HL-60 (cell line): ENCODE measurements at regions not wholly inside any gene's neighbourhood (a gene's known extent, or its start where the extent isn't known, plus 50 kb on each side); places are given as distances from the start of the nearest gene placed in this dataset.

Experiments used
- CTCF ChIP-seq: IDR thresholded peaks from one replicate; pipeline ENCODE4 v1.5.1; 2011; ENCODE audit warnings: low read length, control low read depth, inconsistent platforms; ENCODE audit not compliant: insufficient read depth
- POLR2AphosphoS5 ChIP-seq: IDR thresholded peaks from 2 replicates; pipeline ENCODE4 v1.6.1; 2012; ENCODE audit warnings: low read depth
- REST ChIP-seq: IDR thresholded peaks from 2 replicates; pipeline ENCODE4 v1.6.1; 2012; ENCODE audit warnings: low read depth; ENCODE audit not compliant: insufficient replicate concordance

GRCh38 chr3:70554170-70554569 is 241.7 kb upstream of the MDFIC2 start:
- no peak for TF ChIP-seq CTCF
- no peak for TF ChIP-seq REST
- TF ChIP-seq POLR2AphosphoS5 = no peak
